DOHH2 (cell line): ENCODE measurements at regions not wholly inside any gene's neighbourhood (a gene's known extent, or its start where the extent isn't known, plus 50 kb on each side); places are given as distances from the start of the nearest gene placed in this dataset.
"Not testable (repeated sequence)": the region's sequence is repeated elsewhere in the genome, so short reads cannot be mapped to it uniquely, and the experiment has no call there.

Source experiments
- CTCF ChIP-seq: fragments of 200-600 bp; sonication (generic); IDR thresholded peaks from one replicate; pipeline ENCODE4 v1.5.1; 2014; ENCODE audit warnings: antibody characterized with exemption, mild to moderate bottlenecking, low read depth, low read length; ENCODE audit not compliant: poor library complexity, severe bottlenecking
- EZH2phosphoT487 ChIP-seq: fragments of 200-600 bp; sonication (generic); IDR thresholded peaks from 2 replicates; pipeline ENCODE4 v1.6.1; 2017; ENCODE audit warnings: borderline replicate concordance, mild to moderate bottlenecking, antibody characterized with exemption, low read length, moderate library complexity, mixed read lengths

DNA sequence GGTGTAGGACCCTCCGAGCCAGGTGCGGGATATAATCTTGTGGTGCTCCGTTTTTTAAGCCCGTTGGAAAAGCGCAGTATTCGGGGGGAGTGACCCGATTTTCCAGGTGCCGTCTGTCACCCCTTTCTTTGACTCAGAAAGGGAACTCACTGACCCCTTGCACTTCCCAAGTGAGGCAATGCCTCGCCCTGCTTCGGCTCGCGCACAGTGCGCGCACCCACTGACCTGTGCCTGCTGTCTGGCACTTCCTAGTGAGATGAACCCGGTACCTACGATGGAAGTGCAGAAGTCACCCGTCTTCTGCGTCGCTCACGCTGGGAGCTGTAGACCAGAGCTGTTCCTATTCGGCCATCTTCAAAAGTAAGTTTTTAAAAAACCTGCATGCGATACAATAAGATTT is 362.1 kb downstream of the HS3ST1 start:
- TF ChIP-seq CTCF, EZH2phosphoT487: not testable (repeated sequence)
